ENCODE measurements at regions not wholly inside any gene's neighbourhood (a gene's known extent, or its start where the extent isn't known, plus 50 kb on each side); places are given as distances from the start of the nearest gene placed in this dataset.
A peak's percentile ranks its signal among the peaks of the same experiment; 100 is the strongest.

- TF ChIP-seq ZNF592 (IDR thresholded peaks at IDR 0.05), result peak; percentile 91
Measured at GRCh38 chr6:43972179-43972912, 154.9 kb downstream of the MRPL14 start (continued).

DNA sequence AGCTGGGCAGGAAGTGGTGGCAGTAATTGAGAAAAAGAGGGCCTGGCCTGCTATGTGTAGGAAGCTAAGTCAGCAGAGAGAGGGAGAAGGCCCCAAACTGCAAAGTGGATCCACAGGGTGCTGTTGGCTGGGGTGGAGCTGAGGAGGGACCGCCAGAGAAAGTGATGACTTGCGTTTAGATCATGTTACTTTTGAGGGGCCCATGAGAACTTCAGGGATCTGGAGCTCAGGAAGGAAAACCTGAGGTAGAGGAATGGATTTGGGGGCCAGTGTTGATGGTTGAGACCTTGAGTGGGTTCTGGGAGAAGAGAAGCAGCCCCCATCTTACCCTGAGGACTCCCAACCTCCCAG is 155.5 kb downstream of the MRPL14 start:
- ChIA-PET CTCF (ENCODE audit: low intra/inter-chr PET ratio) (no interaction called here), POLR2A (interaction anchor here (0.6 to 2.3 kb wide), 9 partner anchors 10 to 135 kb away, joined by 3 to 8 read pairs (median 4); no protein-coding TSS in a partner anchor)
- H2AFZ ChIP-seq (ENCODE audit: low read depth, low read length), result peak overlapping the region; percentile 88
- WGBS (ENCODE audit: insufficient coverage, low coverage, missing lambda C conversion rate), result 17% methylated on average over 2 of the region's 2 CpGs
- FAIRE-seq (no peak), DNase-seq (ENCODE audit: extremely low read depth in 1 of 4, low spot score in 3 of 4) (peak in 1 of 4 experiments; percentile 43), ATAC-seq (peak; percentile 13)
- no peaks in the 10 kb centered on the region for H3K9me3 ChIP-seq (replicated peaks; ENCODE audit: control insufficient read depth, insufficient read depth, low read depth, low read length)
- intact Hi-C loops (cut with micrococcal nuclease) (no loop called here), in situ Hi-C loops (cut with MboI) (no loop called here)
- no peaks in the 10 kb centered on the region for H4K20me1 ChIP-seq (replicated peaks; ENCODE audit: control insufficient read depth, insufficient read depth, low read length)
- peak overlapping the region; percentile 74 for H3K27ac ChIP-seq (ENCODE audit: extremely low read depth, low read depth, low read length)
- H3K36me3 ChIP-seq (ENCODE audit: control insufficient read depth, insufficient read depth, low read length), result no peaks in the 10 kb centered on the region
- peak overlapping the region; percentile 84 for H3K4me2 ChIP-seq (ENCODE audit: insufficient read depth, low read length)
- H3K27me3 ChIP-seq (ENCODE audit: control insufficient read depth in 2 of 2, insufficient read depth in 2 of 2, low read length in 2 of 2), result no peaks in the 10 kb centered on the region
- H3K79me2 ChIP-seq (ENCODE audit: control insufficient read depth, insufficient read depth, low read length), result peaks cover 32% of the 10 kb centered on the region; the same call in 2 of the 3 replicates
- H3K9me1 ChIP-seq (ENCODE audit: control insufficient read depth, insufficient read depth, low read length), result no peaks in the 10 kb centered on the region
- peak overlapping the region; percentile 17; the same call in 1 of the 2 replicates for H3K4me3 ChIP-seq
- peak overlapping the region; percentile 66 to 85; a peak in 3 of 4 replicates for H3K9ac ChIP-seq (ENCODE audit: insufficient read depth in 1 of 2, low read depth in 2 of 2, low read length in 2 of 2)
- no TSS peak for BruUV-seq (replicated peaks)
- H3K4me1 ChIP-seq (replicated peaks in 1 of 2; ENCODE audit: control insufficient read depth in 2 of 2, insufficient read depth in 2 of 2, low read length in 2 of 2), result peaks cover 45 to 62% of the 10 kb centered on the region in 2 experiments
- TF ChIP-seq TCF7L2 (IDR thresholded peaks at IDR 0.05; ENCODE audit: low read depth, low read length) (no peak), HMG20B (CRISPR knock-in tag; IDR thresholded peaks at IDR 0.05) (no peak), CBX2 (IDR thresholded peaks at IDR 0.05; ENCODE audit: insufficient read depth, low read length, poor library complexity, severe bottlenecking) (no peak), HDGF (IDR thresholded peaks at IDR 0.05) (no peak), ZNF583 (CRISPR knock-in tag; IDR thresholded peaks at IDR 0.05) (no peak), RFX7 (CRISPR knock-in tag; IDR thresholded peaks at IDR 0.05) (no peak), ZNF124 (CRISPR knock-in tag; IDR thresholded peaks at IDR 0.05) (no peak), HNRNPUL1 (IDR thresholded peaks at IDR 0.05; ENCODE audit: low read length) (no peak), HES1 (IDR thresholded peaks at IDR 0.05; ENCODE audit: low read depth) (no peak), ZNF707 (CRISPR knock-in tag; conservative IDR thresholded peaks at IDR 0.05) (0 out of 2 replicates have a peak, but pooled peaks have one; percentile 1)
- TF ChIP-seq, protein P1, sequence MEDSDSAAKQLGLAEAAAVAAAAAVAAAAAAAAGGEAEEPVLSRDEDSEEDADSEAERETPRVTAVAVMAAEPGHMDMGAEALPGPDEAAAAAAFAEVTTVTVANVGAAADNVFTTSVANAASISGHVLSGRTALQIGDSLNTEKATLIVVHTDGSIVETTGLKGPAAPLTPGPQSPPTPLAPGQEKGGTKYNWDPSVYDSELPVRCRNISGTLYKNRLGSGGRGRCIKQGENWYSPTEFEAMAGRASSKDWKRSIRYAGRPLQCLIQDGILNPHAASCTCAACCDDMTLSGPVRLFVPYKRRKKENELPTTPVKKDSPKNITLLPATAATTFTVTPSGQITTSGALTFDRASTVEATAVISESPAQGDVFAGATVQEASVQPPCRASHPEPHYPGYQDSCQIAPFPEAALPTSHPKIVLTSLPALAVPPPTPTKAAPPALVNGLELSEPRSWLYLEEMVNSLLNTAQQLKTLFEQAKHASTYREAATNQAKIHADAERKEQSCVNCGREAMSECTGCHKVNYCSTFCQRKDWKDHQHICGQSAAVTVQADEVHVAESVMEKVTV (CRISPR knock-in tag; IDR thresholded peaks at IDR 0.05), result no peak
- TF ChIP-seq, protein P2, sequence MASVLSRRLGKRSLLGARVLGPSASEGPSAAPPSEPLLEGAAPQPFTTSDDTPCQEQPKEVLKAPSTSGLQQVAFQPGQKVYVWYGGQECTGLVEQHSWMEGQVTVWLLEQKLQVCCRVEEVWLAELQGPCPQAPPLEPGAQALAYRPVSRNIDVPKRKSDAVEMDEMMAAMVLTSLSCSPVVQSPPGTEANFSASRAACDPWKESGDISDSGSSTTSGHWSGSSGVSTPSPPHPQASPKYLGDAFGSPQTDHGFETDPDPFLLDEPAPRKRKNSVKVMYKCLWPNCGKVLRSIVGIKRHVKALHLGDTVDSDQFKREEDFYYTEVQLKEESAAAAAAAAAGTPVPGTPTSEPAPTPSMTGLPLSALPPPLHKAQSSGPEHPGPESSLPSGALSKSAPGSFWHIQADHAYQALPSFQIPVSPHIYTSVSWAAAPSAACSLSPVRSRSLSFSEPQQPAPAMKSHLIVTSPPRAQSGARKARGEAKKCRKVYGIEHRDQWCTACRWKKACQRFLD (CRISPR knock-in tag; IDR thresholded peaks at IDR 0.05), result no peak

All from K562 (cell line).